ENCODE measurements at regions not wholly inside any gene's neighbourhood (a gene's known extent, or its start where the extent isn't known, plus 50 kb on each side); places are given as distances from the start of the nearest gene placed in this dataset.

DNA sequence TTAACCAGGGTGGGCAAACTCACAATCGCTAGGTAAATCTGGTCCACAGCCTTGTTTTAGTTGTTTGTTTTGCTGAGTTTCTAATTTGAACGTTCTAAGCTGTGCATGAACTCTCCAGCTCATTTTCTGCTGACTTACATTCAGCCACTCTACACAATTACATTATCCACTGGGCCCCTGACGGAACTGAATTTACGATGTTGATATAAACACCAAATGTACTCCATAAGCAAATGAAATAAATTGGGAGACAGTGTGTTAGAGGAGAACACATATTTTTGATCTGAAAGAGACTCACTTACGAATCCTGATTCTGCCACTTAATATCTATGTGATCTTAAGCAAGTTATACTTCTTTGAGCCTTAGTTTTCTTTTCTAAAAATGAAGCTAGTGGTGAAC, 393.4 kb downstream of the ZNF608 start:
- H3K9me3 ChIP-seq (ENCODE audit: control insufficient read depth, insufficient read depth, low read length) = no peaks in the 10 kb centered on the region
- no peaks in the 10 kb centered on the region for H3K36me3 ChIP-seq (ENCODE audit: control insufficient read depth, insufficient read depth, low read length)
- H3K4me1 ChIP-seq (ENCODE audit: control insufficient read depth, insufficient read depth, low read length) = no peaks in the 10 kb centered on the region
- no peaks in the 10 kb centered on the region for H3K27me3 ChIP-seq (ENCODE audit: control insufficient read depth, insufficient read depth, low read length)
- H3K4me3 ChIP-seq (ENCODE audit: low read depth, low read length) = no peak overlapping the region
- no peak overlapping the region for H3K9ac ChIP-seq (ENCODE audit: low read depth, low read length)

- Histone ChIP-seq H3K9ac (ENCODE audit: low read depth, low read length) (no peak overlapping the region), H3K4me3 (ENCODE audit: low read depth, low read length) (no peak overlapping the region), H3K27me3 (ENCODE audit: control insufficient read depth, insufficient read depth, low read length) (no peaks in the 10 kb centered on the region), H3K9me3 (ENCODE audit: control insufficient read depth, insufficient read depth, low read length) (no peaks in the 10 kb centered on the region), H3K4me1 (ENCODE audit: control insufficient read depth, insufficient read depth, low read length) (no peaks in the 10 kb centered on the region), H3K36me3 (ENCODE audit: control insufficient read depth, insufficient read depth, low read length) (no peaks in the 10 kb centered on the region)
These were observed 394.1 kb downstream of the ZNF608 start for GRCh38 chr5:124352312-124352711.

DNA sequence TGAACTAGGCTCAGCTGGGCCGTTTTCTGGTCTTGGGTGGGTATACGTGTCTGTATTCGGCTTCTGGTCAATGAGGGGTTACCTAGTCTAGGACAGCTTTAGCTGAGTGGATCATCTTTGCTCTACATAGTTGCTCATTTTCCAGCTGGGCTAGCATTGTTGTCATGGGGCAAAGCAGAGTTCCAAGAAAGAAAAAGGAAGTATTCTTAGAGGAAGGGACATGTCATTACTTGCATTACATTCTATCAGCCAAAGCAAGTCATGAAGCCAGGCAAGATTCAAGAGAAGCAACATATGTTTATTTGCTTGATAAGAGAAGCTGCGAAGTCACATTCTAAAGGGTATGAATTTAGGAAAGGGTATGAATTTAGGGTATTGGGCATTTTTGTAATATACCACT, 396.5 kb downstream of the ZNF608 start:
- no peaks in the 10 kb centered on the region for H3K4me1 ChIP-seq (ENCODE audit: control insufficient read depth, insufficient read depth, low read length)
- no peaks in the 10 kb centered on the region for H3K9me3 ChIP-seq (ENCODE audit: control insufficient read depth, insufficient read depth, low read length)
- no peaks in the 10 kb centered on the region for H3K27me3 ChIP-seq (ENCODE audit: control insufficient read depth, insufficient read depth, low read length)
- H3K4me3 ChIP-seq (ENCODE audit: low read depth, low read length) = no peak overlapping the region
- H3K36me3 ChIP-seq (ENCODE audit: control insufficient read depth, insufficient read depth, low read length) = no peaks in the 10 kb centered on the region
- no peak overlapping the region for H3K9ac ChIP-seq (ENCODE audit: low read depth, low read length)

- H3K36me3 ChIP-seq (ENCODE audit: control insufficient read depth, insufficient read depth, low read length) = peaks cover 3% of the 10 kb centered on the region
These were observed 403.0 kb downstream of the ZNF608 start for GRCh38 chr5:124343451-124343867.

DNA sequence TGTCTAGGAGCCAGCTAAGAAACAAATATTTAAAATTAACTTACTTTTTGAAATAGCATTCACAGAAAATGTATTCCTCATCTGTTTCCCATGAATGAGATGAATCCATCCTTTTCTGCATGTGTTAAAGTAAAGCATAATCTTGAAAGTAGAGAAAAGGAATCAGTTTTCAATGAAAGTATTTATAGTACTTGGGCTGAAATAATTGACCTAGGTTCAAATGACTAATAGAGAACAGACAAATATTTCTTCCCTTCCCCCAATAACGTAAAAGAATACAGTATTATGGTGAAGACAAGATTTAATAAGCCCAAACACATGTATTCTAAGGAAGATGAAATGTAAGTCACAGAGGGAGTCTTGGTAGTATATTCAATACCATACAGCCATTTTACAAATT, 403.5 kb downstream of the ZNF608 start:
- Histone ChIP-seq H3K4me1 (ENCODE audit: control insufficient read depth, insufficient read depth, low read length) (no peaks in the 10 kb centered on the region), H3K4me3 (ENCODE audit: low read depth, low read length) (no peak overlapping the region), H3K27me3 (ENCODE audit: control insufficient read depth, insufficient read depth, low read length) (no peaks in the 10 kb centered on the region), H3K9me3 (ENCODE audit: control insufficient read depth, insufficient read depth, low read length) (no peaks in the 10 kb centered on the region), H3K9ac (ENCODE audit: low read depth, low read length) (no peak overlapping the region), H3K36me3 (ENCODE audit: control insufficient read depth, insufficient read depth, low read length) (peaks cover 3% of the 10 kb centered on the region)

More at GRCh38 chr5:124343451-124343867, 403.0 kb downstream of the ZNF608 start:
- Histone ChIP-seq H3K4me3 (ENCODE audit: low read depth, low read length) (no peak overlapping the region), H3K4me1 (ENCODE audit: control insufficient read depth, insufficient read depth, low read length) (no peaks in the 10 kb centered on the region), H3K9ac (ENCODE audit: low read depth, low read length) (no peak overlapping the region), H3K9me3 (ENCODE audit: control insufficient read depth, insufficient read depth, low read length) (no peaks in the 10 kb centered on the region), H3K27me3 (ENCODE audit: control insufficient read depth, insufficient read depth, low read length) (no peaks in the 10 kb centered on the region)

DNA sequence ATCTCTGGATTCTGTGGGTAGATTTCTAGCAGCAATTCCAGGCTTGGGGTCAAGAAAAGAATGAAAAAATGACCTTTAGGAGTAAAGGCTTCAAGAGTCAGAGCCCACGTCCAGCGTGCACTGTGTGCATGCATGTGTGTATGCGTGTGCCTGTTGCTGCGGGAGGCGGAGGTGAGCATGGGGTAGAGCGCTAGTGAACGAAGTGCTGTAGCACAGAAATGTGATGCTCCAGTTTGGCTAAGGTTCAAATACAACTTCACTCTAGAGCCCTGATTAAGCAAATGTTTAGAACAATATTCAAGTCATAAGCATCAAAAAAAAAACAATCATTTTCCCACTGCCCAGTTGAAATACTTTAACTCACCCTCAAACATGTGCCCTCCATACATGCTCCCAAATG, 403.9 kb downstream of the ZNF608 start:
- peaks cover 3% of the 10 kb centered on the region for H3K36me3 ChIP-seq (ENCODE audit: control insufficient read depth, insufficient read depth, low read length)
- H3K9me3 ChIP-seq (ENCODE audit: control insufficient read depth, insufficient read depth, low read length) = no peaks in the 10 kb centered on the region
- H3K4me1 ChIP-seq (ENCODE audit: control insufficient read depth, insufficient read depth, low read length) = no peaks in the 10 kb centered on the region
- no peak overlapping the region for H3K9ac ChIP-seq (ENCODE audit: low read depth, low read length)
- H3K4me3 ChIP-seq (ENCODE audit: low read depth, low read length) = no peak overlapping the region
- H3K27me3 ChIP-seq (ENCODE audit: control insufficient read depth, insufficient read depth, low read length) = no peaks in the 10 kb centered on the region

DNA sequence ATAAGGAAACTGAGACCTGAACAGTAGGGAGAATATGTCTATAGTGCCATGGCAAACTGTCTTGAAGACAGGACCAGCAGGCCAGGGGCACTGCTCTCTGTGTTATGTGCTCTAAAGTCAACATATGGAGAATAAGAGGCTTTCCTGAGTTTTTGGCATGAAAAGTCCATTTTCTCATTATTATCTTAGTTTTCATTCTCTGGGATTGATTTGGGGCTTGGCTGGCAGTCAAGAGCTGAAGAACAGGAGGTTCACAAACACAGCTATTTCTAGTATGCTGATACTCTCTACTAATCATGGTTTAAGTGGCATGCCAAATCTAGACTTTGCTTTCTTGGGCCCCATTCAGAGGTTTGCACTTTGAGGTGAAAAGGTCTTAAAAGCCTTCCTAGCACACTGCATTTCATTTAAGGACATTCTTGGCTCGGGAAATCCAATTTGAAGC, 404.4 kb downstream of the ZNF608 start:
- no peaks in the 10 kb centered on the region for H3K27me3 ChIP-seq (ENCODE audit: control insufficient read depth, insufficient read depth, low read length)
- no peaks in the 10 kb centered on the region for H3K9me3 ChIP-seq (ENCODE audit: control insufficient read depth, insufficient read depth, low read length)
- H3K9ac ChIP-seq (ENCODE audit: low read depth, low read length) = no peak overlapping the region
- H3K4me1 ChIP-seq (ENCODE audit: control insufficient read depth, insufficient read depth, low read length) = no peaks in the 10 kb centered on the region
- H3K36me3 ChIP-seq (ENCODE audit: control insufficient read depth, insufficient read depth, low read length) = peaks cover 3% of the 10 kb centered on the region
- H3K4me3 ChIP-seq (ENCODE audit: low read depth, low read length) = no peak overlapping the region

DNA sequence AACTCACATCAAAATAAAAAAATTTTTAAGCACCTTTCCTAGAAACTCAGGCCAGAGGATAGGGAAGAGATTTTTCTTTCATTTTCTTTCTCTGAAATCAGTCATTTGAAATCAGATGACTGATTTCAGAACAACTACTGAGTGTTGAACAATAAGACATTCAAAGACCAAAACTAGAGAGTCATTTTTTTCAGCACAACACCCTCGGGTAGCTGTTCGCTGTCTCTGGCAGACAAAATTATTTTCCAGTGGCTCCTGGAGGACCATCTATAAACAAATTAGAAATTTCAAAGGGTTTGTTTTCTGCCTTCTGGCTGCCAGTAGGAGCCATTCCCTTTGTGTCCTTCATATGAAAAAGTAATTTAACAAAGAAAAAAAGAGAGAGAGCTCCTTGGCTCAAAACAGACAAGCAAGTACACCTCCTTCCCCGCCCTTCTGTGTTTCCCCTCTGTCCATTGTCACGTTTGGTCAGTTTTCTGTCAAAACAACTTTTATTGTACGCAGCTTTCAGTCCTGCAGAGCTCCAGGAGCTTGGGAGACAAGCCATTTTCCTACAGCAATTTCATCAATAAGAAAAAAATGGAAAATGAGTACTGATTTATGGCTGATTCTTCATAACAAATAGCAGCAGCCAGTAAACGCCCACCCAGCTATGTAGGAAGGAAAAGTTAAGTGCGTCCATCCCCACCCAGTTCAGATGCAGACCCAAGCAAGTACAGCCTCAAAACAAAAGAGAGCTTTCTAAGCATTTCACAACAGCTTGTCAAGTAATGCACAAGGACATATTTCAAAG, 405.2 kb downstream of the ZNF608 start:
- no peaks in the 10 kb centered on the region for H3K9me3 ChIP-seq (ENCODE audit: control insufficient read depth, insufficient read depth, low read length)
- H3K4me1 ChIP-seq (ENCODE audit: control insufficient read depth, insufficient read depth, low read length) = no peaks in the 10 kb centered on the region
- H3K27me3 ChIP-seq (ENCODE audit: control insufficient read depth, insufficient read depth, low read length) = no peaks in the 10 kb centered on the region
- H3K36me3 ChIP-seq (ENCODE audit: control insufficient read depth, insufficient read depth, low read length) = peaks cover 3% of the 10 kb centered on the region
- no peak overlapping the region for H3K4me3 ChIP-seq (ENCODE audit: low read depth, low read length)
- H3K9ac ChIP-seq (ENCODE audit: low read depth, low read length) = no peak overlapping the region

- H3K36me3 ChIP-seq (ENCODE audit: control insufficient read depth, insufficient read depth, low read length) = no peaks in the 10 kb centered on the region
- H3K9me3 ChIP-seq (ENCODE audit: control insufficient read depth, insufficient read depth, low read length) = no peaks in the 10 kb centered on the region
- H3K9ac ChIP-seq (ENCODE audit: low read depth, low read length) = no peak overlapping the region
- no peaks in the 10 kb centered on the region for H3K4me1 ChIP-seq (ENCODE audit: control insufficient read depth, insufficient read depth, low read length)
- no peaks in the 10 kb centered on the region for H3K27me3 ChIP-seq (ENCODE audit: control insufficient read depth, insufficient read depth, low read length)
- H3K4me3 ChIP-seq (ENCODE audit: low read depth, low read length) = no peak overlapping the region
These were observed 408.4 kb downstream of the ZNF608 start for GRCh38 chr5:124337996-124338395.

DNA sequence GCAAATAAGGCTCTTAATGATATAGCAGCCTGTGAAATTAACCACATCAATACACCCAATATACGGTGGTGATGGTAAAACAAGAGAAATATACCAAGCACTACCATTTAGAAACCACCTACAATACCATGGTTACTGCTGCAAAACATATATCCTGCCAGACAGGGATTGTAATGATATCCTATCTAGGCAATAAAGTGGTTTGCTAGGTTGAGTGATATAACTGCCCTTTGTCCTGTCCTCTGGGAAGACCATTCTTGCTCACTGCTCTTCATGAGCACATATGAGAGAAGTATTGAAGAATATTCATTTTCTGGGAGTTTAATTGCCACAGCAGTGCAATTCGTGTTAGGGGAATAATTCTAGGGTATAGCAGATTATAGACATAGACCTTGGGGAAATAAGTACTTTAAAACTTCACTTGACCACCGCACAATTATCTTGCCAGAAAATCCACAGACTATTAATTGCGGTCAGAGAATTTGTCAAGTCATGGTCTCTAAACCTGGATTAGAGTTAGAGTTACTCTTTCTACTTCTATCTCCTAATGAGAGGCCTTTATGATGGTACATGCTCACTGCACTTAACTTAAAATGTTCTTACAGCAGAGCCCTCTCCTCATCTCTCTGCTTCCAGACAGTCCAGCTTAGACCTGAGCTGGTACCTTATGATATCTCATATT, 413.0 kb downstream of the ZNF608 start:
- Histone ChIP-seq H3K4me3 (ENCODE audit: low read depth, low read length) (no peak overlapping the region), H3K27me3 (ENCODE audit: control insufficient read depth, insufficient read depth, low read length) (no peaks in the 10 kb centered on the region)

GRCh38 chr5:124332273-124332672, 414.2 kb downstream of the ZNF608 start:
- Histone ChIP-seq H3K9ac (ENCODE audit: low read depth, low read length) (no peak overlapping the region), H3K36me3 (ENCODE audit: control insufficient read depth, insufficient read depth, low read length) (no peaks in the 10 kb centered on the region), H3K4me1 (ENCODE audit: control insufficient read depth, insufficient read depth, low read length) (no peaks in the 10 kb centered on the region), H3K27me3 (ENCODE audit: control insufficient read depth, insufficient read depth, low read length) (no peaks in the 10 kb centered on the region), H3K9me3 (ENCODE audit: control insufficient read depth, insufficient read depth, low read length) (no peaks in the 10 kb centered on the region), H3K4me3 (ENCODE audit: low read depth, low read length) (no peak overlapping the region)

More for the DNA sequence above, 413.0 kb downstream of the ZNF608 start:
- Histone ChIP-seq H3K36me3 (ENCODE audit: control insufficient read depth, insufficient read depth, low read length) (no peaks in the 10 kb centered on the region), H3K9ac (ENCODE audit: low read depth, low read length) (no peak overlapping the region), H3K4me1 (ENCODE audit: control insufficient read depth, insufficient read depth, low read length) (no peaks in the 10 kb centered on the region), H3K9me3 (ENCODE audit: control insufficient read depth, insufficient read depth, low read length) (no peaks in the 10 kb centered on the region)

All from iPS-15b (cell line).